Effector memory CD8-positive, alpha-beta T cell (primary cell): ENCODE measurements at regions not wholly inside any gene's neighbourhood (a gene's known extent, or its start where the extent isn't known, plus 50 kb on each side); places are given as distances from the start of the nearest gene placed in this dataset.

Source experiments
- ATAC-seq: fragments of 150-1000 bp; cut with Tn5 transposase; replicated peaks from 2 replicates; pipeline ENCODE4 v1.10.0; 2021; ENCODE audit warnings: mild to moderate bottlenecking, moderate library complexity
- DNase-seq, 3 experiments: peaks; one replicate each; pipeline ENCODE4 v3.0.0; 2021
- H3K27ac Mint-ChIP-seq, 2 donors: one replicate each; pipeline ENCODE4 v1.8.0; 2022; ENCODE audit warnings: mild to moderate bottlenecking in 2 of 2, mixed read lengths in 2 of 2, moderate library complexity in 2 of 2
- H3K27me3 Mint-ChIP-seq, 2 donors: one replicate each; pipeline ENCODE4 v1.8.0; 2022; ENCODE audit warnings: mixed read lengths in 2 of 2
- H3K36me3 Mint-ChIP-seq: one replicate; pipeline ENCODE4 v1.8.0; 2022; ENCODE audit warnings: mild to moderate bottlenecking, moderate library complexity, mixed read lengths; ENCODE audit not compliant: insufficient read depth
- H3K4me1 Mint-ChIP-seq, 2 donors: one replicate each; pipeline ENCODE4 v1.8.0; 2022; ENCODE audit warnings: low read depth in 2 of 2, mixed read lengths in 2 of 2
- H3K4me3 Mint-ChIP-seq, 2 donors: one replicate each; pipeline ENCODE4 v1.8.0; 2022; ENCODE audit warnings: mild to moderate bottlenecking in 2 of 2, mixed read lengths in 2 of 2, moderate library complexity in 2 of 2
- H3K9me3 Mint-ChIP-seq, 2 donors: one replicate each; pipeline ENCODE4 v1.8.0; 2022; ENCODE audit warnings: mixed read lengths in 2 of 2

DNA sequence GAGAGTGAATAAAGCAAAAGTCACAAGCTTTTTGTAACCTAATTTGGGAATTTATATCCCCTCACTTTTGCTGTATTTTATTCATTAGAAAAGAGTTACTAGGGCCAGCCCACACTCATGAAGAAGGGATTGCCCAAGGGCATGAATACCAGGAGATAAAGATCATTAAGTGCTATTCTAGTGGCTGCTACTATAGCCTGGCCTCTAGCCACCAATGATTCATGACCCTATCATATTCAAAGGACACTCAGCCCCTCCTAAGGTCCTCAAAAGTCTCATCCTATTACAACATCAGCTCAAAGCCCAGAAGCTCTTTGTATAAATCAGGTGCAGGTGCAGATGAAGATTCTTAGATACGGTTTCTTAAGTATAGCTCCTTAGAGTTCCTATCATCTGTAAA is 518.1 kb downstream of the TRHDE start:
- Mint-ChIP-seq H3K27me3 (no peaks in the 10 kb centered on the region), H3K36me3 (no peaks in the 10 kb centered on the region), H3K27ac (no peak overlapping the region), H3K4me3 (no peak overlapping the region), H3K9me3 (peaks cover 7 to 15% of the 10 kb centered on the region in 2 donors), H3K4me1 (no peaks in the 10 kb centered on the region)
- DNase-seq (no peak), ATAC-seq (no peak)

DNA sequence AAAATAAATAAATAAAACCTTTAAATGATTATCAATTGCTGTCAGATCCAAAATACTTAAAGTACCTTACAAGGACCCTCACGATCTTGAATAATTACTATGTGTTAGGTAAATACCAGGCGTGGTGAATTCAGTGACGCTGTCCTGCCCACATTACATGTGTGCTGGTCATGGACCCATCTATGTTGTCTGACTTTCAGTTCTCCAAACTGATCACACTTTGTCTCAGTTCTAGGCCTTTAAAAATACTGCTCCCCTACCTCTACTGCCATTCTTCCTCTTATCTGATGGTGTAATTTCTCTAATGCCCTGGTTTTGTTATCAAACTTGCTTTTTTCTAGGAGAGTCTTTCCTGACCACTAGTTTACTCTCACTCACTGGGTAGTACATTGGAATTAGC is 520.7 kb downstream of the TRHDE start:
- H3K4me1 Mint-ChIP-seq, result no peaks in the 10 kb centered on the region
- H3K27ac Mint-ChIP-seq, result no peak overlapping the region
- ATAC-seq (no peak), DNase-seq (no peak)
- peaks cover 7 to 24% of the 10 kb centered on the region in 2 donors for H3K9me3 Mint-ChIP-seq
- H3K36me3 Mint-ChIP-seq, result no peaks in the 10 kb centered on the region
- no peaks in the 10 kb centered on the region for H3K27me3 Mint-ChIP-seq
- H3K4me3 Mint-ChIP-seq, result no peak overlapping the region

DNA sequence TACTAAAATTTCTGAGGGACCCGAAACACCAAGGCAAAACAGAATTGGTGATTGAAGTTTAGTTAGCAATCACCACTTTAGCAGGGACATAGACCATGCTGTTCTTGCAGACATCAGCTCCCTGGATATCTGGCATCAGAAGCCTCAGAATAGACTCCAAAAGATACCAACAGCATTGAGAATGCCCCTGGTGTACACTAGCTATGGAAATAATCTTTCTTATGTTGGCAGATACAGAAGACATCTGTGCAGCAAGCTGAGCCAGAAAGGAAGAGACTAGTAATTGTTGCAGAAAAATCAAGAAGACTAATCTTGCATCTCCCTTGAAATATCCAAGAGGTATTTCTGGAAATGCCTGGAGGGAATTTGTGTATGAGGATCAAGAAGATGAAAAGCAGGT is 521.6 kb downstream of the TRHDE start:
- ATAC-seq, result no peak
- H3K9me3 Mint-ChIP-seq, result peaks cover 8 to 24% of the 10 kb centered on the region in 2 donors
- no peak overlapping the region for H3K27ac Mint-ChIP-seq

DNA sequence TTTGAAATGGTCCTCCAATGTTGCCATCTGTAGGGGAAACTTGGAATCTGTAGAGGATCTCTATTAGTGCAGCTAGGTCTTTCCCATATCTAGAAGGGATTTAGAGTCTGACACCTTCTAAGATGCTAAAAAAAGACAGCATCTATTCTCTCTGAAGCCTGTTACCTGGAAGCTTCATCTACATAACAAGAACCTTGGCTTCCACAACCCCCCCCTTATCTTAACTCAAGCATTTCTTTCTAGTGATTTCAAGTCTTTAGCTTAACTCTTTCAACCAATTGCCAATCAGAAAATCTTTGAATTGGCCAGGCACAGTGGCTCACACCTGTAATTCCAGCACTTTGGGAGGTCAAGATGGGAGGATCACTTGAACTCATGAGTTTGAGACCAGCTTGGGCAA is 543.3 kb downstream of the TRHDE start:
- ATAC-seq (no peak), DNase-seq (no peak)
- Mint-ChIP-seq H3K4me3 (no peak overlapping the region), H3K27me3 (no peaks in the 10 kb centered on the region), H3K36me3 (no peaks in the 10 kb centered on the region), H3K27ac (no peak overlapping the region), H3K4me1 (no peaks in the 10 kb centered on the region), H3K9me3 (peaks cover 14 to 48% of the 10 kb centered on the region in 2 donors)

More for the DNA sequence above, 521.6 kb downstream of the TRHDE start:
- H3K4me3 Mint-ChIP-seq, result no peak overlapping the region
- H3K4me1 Mint-ChIP-seq, result no peaks in the 10 kb centered on the region
- H3K36me3 Mint-ChIP-seq, result no peaks in the 10 kb centered on the region
- no peak for DNase-seq
- no peaks in the 10 kb centered on the region for H3K27me3 Mint-ChIP-seq

DNA sequence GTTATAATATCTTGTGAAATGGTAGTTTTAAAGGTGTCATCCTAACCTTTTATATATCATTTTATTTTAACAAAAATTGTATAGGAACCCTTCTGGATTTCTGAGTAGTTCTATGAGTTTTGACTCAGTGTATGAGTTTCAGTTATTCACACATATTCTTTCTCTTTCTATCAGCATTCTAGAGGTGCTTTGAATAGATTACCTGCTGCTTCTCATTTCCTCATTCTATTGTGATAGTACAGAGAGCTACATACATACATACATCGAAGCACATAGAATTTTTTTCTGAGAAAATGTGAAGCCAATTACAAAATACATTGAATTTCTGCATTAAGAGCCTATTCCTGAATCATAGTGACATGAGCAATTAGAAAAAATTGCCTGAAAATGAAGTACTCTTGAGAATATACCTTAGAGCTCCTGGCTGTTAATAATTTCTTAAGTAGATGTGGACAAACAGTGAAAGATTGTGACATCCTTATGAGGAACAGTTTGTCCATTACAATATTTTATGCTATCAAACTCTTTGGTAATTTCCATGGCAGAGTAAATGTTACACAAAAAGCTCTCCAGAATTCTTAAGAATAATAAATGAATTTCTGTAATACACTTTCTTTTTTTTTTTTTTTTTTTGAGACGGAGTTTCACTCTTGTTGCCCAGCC is 556.6 kb downstream of the TRHDE start:
- Mint-ChIP-seq H3K27me3 (no peaks in the 10 kb centered on the region), H3K4me1 (no peaks in the 10 kb centered on the region), H3K36me3 (no peaks in the 10 kb centered on the region), H3K27ac (no peak overlapping the region), H3K4me3 (no peak overlapping the region), H3K9me3 (peaks cover 0 to 15% of the 10 kb centered on the region in 2 donors)
- ATAC-seq (no peak), DNase-seq (no peak)

DNA sequence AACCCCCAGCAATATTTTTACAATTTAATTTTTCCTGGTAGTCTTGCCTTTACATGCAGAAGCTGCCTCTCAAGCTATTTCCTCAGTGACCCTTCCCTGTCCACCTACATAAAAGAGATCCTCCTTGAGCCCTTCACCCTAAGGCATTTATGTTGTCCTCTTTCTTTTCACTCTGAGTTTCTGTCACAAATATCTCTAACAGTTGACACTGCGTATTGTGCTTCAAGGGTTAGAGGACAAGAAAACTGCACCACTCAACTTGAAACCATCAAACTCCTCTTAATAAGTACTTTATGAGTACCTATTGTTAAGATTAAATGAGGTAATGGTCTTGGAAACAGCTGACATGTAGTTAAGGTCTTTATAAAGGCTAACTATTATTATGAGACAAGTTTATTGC is 557.7 kb downstream of the TRHDE start:
- Mint-ChIP-seq H3K27me3 (no peaks in the 10 kb centered on the region), H3K9me3 (peaks cover 0 to 15% of the 10 kb centered on the region in 2 donors), H3K36me3 (no peaks in the 10 kb centered on the region), H3K4me3 (no peak overlapping the region), H3K27ac (no peak overlapping the region), H3K4me1 (no peaks in the 10 kb centered on the region)
- no peak for DNase-seq
- ATAC-seq, result no peak

DNA sequence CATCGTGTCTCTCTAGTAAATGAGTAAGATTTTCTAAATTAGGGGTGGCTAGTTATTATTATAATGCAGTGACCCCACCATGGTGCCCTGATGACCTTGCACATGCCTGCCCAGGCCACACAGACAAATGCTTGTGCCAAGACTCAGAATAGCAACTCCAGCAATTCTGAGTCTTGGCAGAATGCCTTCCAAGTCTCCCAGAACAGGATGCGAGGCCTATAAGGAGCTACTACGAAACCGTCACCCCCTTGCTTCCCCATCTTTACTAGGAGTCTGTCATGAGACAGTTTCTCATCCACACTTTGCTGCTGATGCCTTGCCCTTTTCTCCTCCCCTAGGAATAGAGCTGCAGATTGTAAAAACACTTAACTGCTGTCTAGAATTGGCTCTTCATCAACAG is 559.9 kb downstream of the TRHDE start:
- no peak for DNase-seq
- Mint-ChIP-seq H3K27ac (no peak overlapping the region), H3K36me3 (no peaks in the 10 kb centered on the region), H3K4me3 (no peak overlapping the region), H3K4me1 (no peaks in the 10 kb centered on the region), H3K9me3 (peaks cover 0 to 8% of the 10 kb centered on the region in 2 donors), H3K27me3 (no peaks in the 10 kb centered on the region)
- ATAC-seq, result no peak

DNA sequence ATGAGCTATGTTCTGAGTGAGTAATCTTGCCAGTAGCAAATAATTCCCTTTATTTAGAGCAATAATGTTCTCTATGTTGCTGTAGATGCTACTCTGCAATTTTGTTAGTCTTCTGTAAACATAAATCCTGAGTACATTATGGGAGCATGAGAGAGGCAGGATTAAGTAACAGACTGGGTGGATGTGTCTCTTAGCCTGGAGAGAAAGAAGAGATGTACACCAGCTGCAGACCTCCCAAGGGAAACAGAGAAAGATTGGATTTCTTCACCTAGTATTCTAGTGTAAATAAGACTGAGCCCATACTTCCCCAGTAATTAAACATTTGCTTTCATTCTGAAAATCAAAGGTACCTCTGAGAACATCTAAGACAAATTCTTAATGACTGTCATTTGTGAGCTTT is 564.0 kb downstream of the TRHDE start:
- Mint-ChIP-seq H3K9me3 (peaks cover 0 to 8% of the 10 kb centered on the region in 2 donors), H3K27me3 (no peaks in the 10 kb centered on the region), H3K4me1 (no peaks in the 10 kb centered on the region), H3K27ac (no peak overlapping the region), H3K4me3 (no peak overlapping the region), H3K36me3 (no peaks in the 10 kb centered on the region)
- no peak for DNase-seq
- no peak for ATAC-seq

DNA sequence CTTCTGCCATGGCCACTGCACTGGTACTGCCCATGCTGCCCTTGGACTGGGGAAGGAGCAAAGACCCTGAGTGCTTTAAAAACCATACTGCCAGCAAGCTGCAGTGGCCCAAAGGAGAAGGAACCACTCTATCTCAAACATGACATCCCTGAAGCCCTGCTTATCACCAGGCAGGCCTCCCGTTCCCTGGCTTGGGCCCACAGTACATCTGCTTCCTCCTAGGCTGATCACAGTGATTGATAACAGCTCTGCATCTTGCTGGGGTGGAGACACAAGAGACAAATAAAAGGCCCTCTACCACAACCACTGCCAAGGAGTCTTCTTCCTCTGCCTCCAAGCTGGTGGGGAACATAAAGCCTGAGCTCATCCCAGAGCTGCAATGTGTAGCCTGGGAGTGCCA is 567.5 kb downstream of the TRHDE start:
- H3K27ac Mint-ChIP-seq, result no peak overlapping the region
- H3K27me3 Mint-ChIP-seq, result no peaks in the 10 kb centered on the region
- no peak overlapping the region for H3K4me3 Mint-ChIP-seq
- DNase-seq (no peak), ATAC-seq (no peak)
- H3K36me3 Mint-ChIP-seq, result no peaks in the 10 kb centered on the region
- H3K9me3 Mint-ChIP-seq, result peaks cover 6 to 11% of the 10 kb centered on the region in 2 donors
- no peaks in the 10 kb centered on the region for H3K4me1 Mint-ChIP-seq

DNA sequence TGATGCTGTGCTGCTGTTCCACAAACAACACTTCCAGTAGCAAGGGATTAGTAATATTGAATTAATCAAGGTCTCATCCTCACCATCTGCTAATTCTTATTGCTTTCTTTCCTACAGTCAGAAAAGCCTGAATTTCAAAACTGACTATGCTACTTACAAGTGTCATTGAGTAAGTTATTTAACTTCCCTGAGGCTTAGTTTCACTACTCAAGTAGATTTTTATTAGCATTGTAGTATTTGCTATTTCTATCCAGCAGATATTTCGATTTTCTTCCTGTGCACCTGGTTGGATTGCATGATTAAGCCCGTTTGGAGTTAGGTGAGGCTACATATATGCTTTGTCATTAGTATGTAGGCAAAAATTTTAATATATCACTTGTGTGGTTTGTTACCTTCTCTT is 591.5 kb downstream of the TRHDE start:
- H3K27ac Mint-ChIP-seq, result no peak overlapping the region
- H3K4me1 Mint-ChIP-seq, result no peaks in the 10 kb centered on the region
- H3K27me3 Mint-ChIP-seq, result no peaks in the 10 kb centered on the region
- ATAC-seq (no peak), DNase-seq (no peak)
- peaks cover 8 to 13% of the 10 kb centered on the region in 2 donors for H3K9me3 Mint-ChIP-seq
- H3K36me3 Mint-ChIP-seq, result no peaks in the 10 kb centered on the region
- H3K4me3 Mint-ChIP-seq, result no peak overlapping the region

DNA sequence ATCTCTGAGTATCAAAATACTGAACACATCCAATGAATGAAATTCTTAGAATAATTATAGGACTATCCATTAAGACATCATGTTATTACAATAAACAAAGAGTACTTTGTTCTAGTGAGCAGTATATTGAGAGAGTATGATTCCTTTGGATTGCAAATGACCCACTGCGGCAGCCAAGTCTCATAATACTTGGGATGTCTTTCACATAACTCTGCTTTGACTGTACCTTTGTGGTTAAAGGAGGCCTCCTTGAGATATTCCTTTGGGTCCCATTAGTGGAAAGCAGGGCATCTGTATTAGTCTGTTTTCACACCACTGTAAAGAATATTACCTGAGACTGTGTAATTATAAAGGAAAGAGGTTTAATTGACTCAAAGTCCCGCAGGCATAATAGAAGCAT is 593.8 kb downstream of the TRHDE start:
- Mint-ChIP-seq H3K4me1 (no peaks in the 10 kb centered on the region), H3K9me3 (peaks cover 3 to 6% of the 10 kb centered on the region in 2 donors), H3K27me3 (no peaks in the 10 kb centered on the region), H3K27ac (no peak overlapping the region), H3K4me3 (no peak overlapping the region), H3K36me3 (no peaks in the 10 kb centered on the region)
- DNase-seq (no peak), ATAC-seq (no peak)

DNA sequence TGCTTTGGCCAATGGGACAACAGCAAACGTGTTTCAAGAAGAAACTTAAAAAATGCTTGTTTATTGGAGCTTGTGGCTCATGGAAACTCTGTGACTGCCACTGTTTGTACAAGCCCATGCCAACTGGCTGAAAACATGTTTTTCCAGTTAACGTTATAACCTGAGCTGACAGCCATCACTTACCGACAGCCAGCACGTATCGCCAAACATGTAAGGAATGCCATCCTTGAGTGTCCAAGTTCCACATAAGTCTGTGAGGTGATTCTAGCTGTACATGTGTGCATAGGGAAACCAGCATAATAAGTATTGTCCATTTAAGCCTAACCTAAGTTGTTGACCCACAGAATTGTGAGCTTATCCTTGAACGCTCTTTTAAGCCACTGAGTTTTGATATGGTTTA is 596.9 kb downstream of the TRHDE start:
- H3K36me3 Mint-ChIP-seq, result no peaks in the 10 kb centered on the region
- H3K27me3 Mint-ChIP-seq, result no peaks in the 10 kb centered on the region
- peaks cover 0 to 4% of the 10 kb centered on the region in 2 donors for H3K9me3 Mint-ChIP-seq
- DNase-seq, result no peak
- ATAC-seq, result no peak
- H3K4me3 Mint-ChIP-seq, result no peak overlapping the region
- H3K27ac Mint-ChIP-seq, result no peak overlapping the region
- no peaks in the 10 kb centered on the region for H3K4me1 Mint-ChIP-seq

DNA sequence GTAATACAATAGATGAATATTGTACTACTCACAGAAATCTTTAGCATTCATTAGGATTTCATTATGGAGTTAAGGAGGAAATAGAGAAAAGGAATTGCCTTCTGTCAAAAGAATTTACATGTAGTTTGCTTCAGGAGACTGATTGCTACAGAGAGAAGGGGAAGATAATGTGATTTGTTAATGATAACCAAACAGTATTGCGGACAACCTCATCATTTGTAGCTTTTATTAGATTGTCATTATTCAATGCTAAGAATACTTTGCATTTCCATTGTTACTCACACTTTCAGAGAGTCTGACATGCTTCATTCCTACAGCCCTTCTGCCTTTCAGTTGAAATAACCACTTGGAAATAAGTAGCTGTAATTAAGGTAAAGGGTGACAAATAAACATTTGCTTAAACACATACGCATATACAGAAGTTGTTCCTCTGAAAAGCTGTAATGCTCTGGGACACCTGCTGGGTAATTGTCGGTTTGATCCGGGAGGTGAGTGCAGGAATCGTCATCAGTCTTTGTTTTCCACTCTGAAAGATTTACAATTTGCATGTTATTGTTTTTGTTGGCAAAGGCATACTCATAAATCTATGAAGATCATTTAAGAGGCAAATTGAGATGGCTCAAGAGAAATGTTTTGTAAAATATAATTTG is 600.2 kb downstream of the TRHDE start:
- Mint-ChIP-seq H3K4me1 (no peaks in the 10 kb centered on the region), H3K27ac (no peak overlapping the region), H3K36me3 (no peaks in the 10 kb centered on the region), H3K27me3 (no peaks in the 10 kb centered on the region), H3K9me3 (peaks cover 0 to 6% of the 10 kb centered on the region in 2 donors), H3K4me3 (no peak overlapping the region)
- DNase-seq (no peak), ATAC-seq (no peak)

DNA sequence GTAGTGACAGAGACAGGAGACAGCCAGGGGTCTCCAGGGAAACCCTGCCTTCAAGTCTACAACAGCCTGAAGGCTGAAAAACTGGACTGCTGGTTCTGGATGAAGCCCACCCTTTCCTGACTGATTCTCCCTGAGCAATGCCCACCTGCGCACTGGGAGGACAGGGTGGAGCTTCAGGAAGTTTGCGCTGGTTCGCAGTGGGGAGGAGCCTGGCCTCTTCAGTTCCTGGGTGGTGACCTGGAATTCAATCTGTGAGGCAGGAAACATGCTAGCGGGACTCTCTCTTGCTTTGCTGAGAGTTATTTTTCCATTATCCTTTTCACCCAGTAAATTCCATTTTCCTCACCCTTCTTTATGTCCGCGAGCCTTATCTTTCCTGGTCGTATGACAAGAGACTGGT is 600.8 kb downstream of the TRHDE start:
- Mint-ChIP-seq H3K27me3 (no peaks in the 10 kb centered on the region), H3K27ac (no peak overlapping the region), H3K9me3 (peaks cover 0 to 6% of the 10 kb centered on the region in 2 donors), H3K4me1 (no peaks in the 10 kb centered on the region), H3K4me3 (no peak overlapping the region), H3K36me3 (no peaks in the 10 kb centered on the region)
- no peak for ATAC-seq
- no peak for DNase-seq
